HL-60 (cell line): ENCODE measurements at regions not wholly inside any gene's neighbourhood (a gene's known extent, or its start where the extent isn't known, plus 50 kb on each side); places are given as distances from the start of the nearest gene placed in this dataset.

Experiments used
- CTCF ChIP-seq: IDR thresholded peaks from one replicate; pipeline ENCODE4 v1.5.1; 2011; ENCODE audit warnings: low read length, control low read depth, inconsistent platforms; ENCODE audit not compliant: insufficient read depth
- POLR2AphosphoS5 ChIP-seq: IDR thresholded peaks from 2 replicates; pipeline ENCODE4 v1.6.1; 2012; ENCODE audit warnings: low read depth

GRCh38 chr15:31584195-31584594 is 257.6 kb downstream of the KLF13 start:
- TF ChIP-seq CTCF = no peak
- no peak for TF ChIP-seq POLR2AphosphoS5
